Adrenal gland (tissue), 5 donors: ENCODE measurements at regions not wholly inside any gene's neighbourhood (a gene's known extent, or its start where the extent isn't known, plus 50 kb on each side); places are given as distances from the start of the nearest gene placed in this dataset.

ENCODE experiments used
- POLR2A ChIP-seq, 2 donors: fragments of 450-650 bp; IDR thresholded peaks; one replicate each; pipeline ENCODE4 v1.6.1; 2017; ENCODE audit warnings: antibody characterized with exemption in 2 of 2, mild to moderate bottlenecking in 2 of 2, moderate library complexity in 1 of 2
- TF ChIP-seq, protein P1 (sequence below), 6 experiments: fragments of 450-650 bp in 4 of 6; fragments of 200-600 bp in 2 of 6; sonication (generic) in 1 of 6; IDR thresholded peaks; 1 replicate in 5 of 6; 2 replicates in 1 of 6; pipeline versions ENCODE4 v1.5.1 to v1.8.0; 2016 to 2021; ENCODE audit warnings: antibody characterized with exemption in 6 of 6, mild to moderate bottlenecking in 2 of 6, moderate library complexity in 1 of 6
- donor health status: DM: no; HTN: no; CAD: no.

GRCh38 chr5:2184563-2185540, 302.1 kb upstream of the IRX4 start:
- no peak for TF ChIP-seq POLR2A (IDR thresholded peaks at IDR 0.05)
- TF ChIP-seq, protein P1, sequence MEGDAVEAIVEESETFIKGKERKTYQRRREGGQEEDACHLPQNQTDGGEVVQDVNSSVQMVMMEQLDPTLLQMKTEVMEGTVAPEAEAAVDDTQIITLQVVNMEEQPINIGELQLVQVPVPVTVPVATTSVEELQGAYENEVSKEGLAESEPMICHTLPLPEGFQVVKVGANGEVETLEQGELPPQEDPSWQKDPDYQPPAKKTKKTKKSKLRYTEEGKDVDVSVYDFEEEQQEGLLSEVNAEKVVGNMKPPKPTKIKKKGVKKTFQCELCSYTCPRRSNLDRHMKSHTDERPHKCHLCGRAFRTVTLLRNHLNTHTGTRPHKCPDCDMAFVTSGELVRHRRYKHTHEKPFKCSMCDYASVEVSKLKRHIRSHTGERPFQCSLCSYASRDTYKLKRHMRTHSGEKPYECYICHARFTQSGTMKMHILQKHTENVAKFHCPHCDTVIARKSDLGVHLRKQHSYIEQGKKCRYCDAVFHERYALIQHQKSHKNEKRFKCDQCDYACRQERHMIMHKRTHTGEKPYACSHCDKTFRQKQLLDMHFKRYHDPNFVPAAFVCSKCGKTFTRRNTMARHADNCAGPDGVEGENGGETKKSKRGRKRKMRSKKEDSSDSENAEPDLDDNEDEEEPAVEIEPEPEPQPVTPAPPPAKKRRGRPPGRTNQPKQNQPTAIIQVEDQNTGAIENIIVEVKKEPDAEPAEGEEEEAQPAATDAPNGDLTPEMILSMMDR (IDR thresholded peaks at IDR 0.05), result no peak
